OCI-LY3 (cell line): ENCODE measurements at regions not wholly inside any gene's neighbourhood (a gene's known extent, or its start where the extent isn't known, plus 50 kb on each side); places are given as distances from the start of the nearest gene placed in this dataset.

Source experiments
- EZH2phosphoT487 ChIP-seq: fragments of 200-600 bp; shearing (Covaris generic); IDR thresholded peaks from 2 replicates; pipeline ENCODE4 v1.6.1; 2018; ENCODE audit warnings: antibody characterized with exemption, mixed run types, low read depth
- TF ChIP-seq, protein P1 (sequence below): fragments of 200-600, 300-600 bp; sonication (generic); IDR thresholded peaks from 2 replicates; pipeline ENCODE4 v1.5.1; 2014; ENCODE audit warnings: antibody characterized with exemption, low read length, low read depth

DNA sequence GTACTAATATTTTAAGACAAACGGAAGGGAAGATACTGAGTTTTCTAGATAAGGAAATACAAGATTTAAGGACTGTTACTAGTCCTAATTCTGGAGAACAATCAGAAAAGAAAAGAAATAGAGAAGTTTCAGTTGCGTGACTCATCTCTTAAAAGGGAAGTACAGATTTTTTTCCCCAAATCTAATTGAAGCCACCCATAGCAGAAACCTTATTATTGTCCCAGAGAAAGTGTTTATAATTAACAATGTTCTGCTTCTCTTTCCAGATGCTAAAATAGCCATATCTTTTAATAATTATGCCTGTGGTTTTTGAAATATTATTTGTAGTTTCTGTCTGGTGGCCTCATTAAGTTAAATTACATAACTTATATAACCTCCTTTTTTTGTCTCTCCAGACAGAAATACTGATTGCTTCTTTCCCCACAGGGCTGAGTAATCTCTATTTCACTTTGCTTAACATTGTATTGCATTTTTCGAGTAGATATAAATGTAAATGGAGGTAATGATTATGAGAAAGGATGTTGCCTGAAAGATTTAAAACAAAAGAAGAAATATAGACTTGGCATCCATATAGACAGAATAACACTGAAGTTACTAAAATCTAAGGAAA lies 240.7 kb upstream of the MBL2 start:
- TF ChIP-seq EZH2phosphoT487: no peak
- TF ChIP-seq, protein P1, sequence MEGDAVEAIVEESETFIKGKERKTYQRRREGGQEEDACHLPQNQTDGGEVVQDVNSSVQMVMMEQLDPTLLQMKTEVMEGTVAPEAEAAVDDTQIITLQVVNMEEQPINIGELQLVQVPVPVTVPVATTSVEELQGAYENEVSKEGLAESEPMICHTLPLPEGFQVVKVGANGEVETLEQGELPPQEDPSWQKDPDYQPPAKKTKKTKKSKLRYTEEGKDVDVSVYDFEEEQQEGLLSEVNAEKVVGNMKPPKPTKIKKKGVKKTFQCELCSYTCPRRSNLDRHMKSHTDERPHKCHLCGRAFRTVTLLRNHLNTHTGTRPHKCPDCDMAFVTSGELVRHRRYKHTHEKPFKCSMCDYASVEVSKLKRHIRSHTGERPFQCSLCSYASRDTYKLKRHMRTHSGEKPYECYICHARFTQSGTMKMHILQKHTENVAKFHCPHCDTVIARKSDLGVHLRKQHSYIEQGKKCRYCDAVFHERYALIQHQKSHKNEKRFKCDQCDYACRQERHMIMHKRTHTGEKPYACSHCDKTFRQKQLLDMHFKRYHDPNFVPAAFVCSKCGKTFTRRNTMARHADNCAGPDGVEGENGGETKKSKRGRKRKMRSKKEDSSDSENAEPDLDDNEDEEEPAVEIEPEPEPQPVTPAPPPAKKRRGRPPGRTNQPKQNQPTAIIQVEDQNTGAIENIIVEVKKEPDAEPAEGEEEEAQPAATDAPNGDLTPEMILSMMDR: no peak
